RKO (cell line): ENCODE measurements at regions not wholly inside any gene's neighbourhood (a gene's known extent, or its start where the extent isn't known, plus 50 kb on each side); places are given as distances from the start of the nearest gene placed in this dataset.

Experiments
- DNase-seq: peaks from one replicate; pipeline ENCODE4 v3.0.0-alpha.2; 2016; ENCODE audit warnings: low spot score

GRCh38 chr21:26653430-26653829 is 80.3 kb upstream of the CYYR1 start:
- DNase-seq = no peak

GRCh38 chr21:26652854-26653253 is 79.8 kb upstream of the CYYR1 start:
- DNase-seq = no peak

GRCh38 chr21:26641062-26641461 is 68.0 kb upstream of the CYYR1 start:
- DNase-seq = no peak

GRCh38 chr21:26637201-26637745 is 64.2 kb upstream of the CYYR1 start:
- no peak for DNase-seq

- no peak for DNase-seq
These were observed 62.6 kb upstream of the CYYR1 start for GRCh38 chr21:26635681-26636080.

GRCh38 chr21:26632691-26633090 is 59.6 kb upstream of the CYYR1 start:
- DNase-seq = no peak

GRCh38 chr21:26626187-26626586 is 53.1 kb upstream of the CYYR1 start:
- no peak for DNase-seq

- no peak for DNase-seq
These were observed 52.0 kb upstream of the CYYR1 start for GRCh38 chr21:26624983-26625519.
